ENCODE measurements at regions not wholly inside any gene's neighbourhood (a gene's known extent, or its start where the extent isn't known, plus 50 kb on each side); places are given as distances from the start of the nearest gene placed in this dataset.
A peak's percentile ranks its signal among the peaks of the same experiment; 100 is the strongest.

GRCh38 chr10:8566737-8567136 lies 512.2 kb downstream of the GATA3 start:
- Mint-ChIP-seq H3K9me3 (ENCODE audit: low read depth) (no peaks in the 10 kb centered on the region), H3K27ac (no peak overlapping the region), H3K36me3 (ENCODE audit: low read depth) (no peaks in the 10 kb centered on the region), H3K4me1 (peaks cover 6% of the 10 kb centered on the region), H3K4me3 (no peak overlapping the region), H3K27me3 (peaks cover 10% of the 10 kb centered on the region)
- CTCF ChIA-PET = interaction anchor here (0.6 to 1.0 kb wide), 2 partner anchors 10 to 180 kb away, joined by 3 to 5 read pairs; no protein-coding TSS in a partner anchor
- intact Hi-C loops (cut with DNase I, micrococcal nuclease) = no loop called here
- POLR2A ChIA-PET = no interaction called here
- DNase-seq (no peak), ATAC-seq (no peak)

- peak; percentile 36 for ATAC-seq
- CTCF ChIA-PET = interaction anchor here (1.0 kb wide), 1 partner anchor 1043 kb away, joined by 4 read pairs; no protein-coding TSS in a partner anchor
- intact Hi-C loops (cut with DNase I, micrococcal nuclease) = no loop called here
- POLR2A ChIA-PET = no interaction called here
- Mint-ChIP-seq H3K4me3 (no peak overlapping the region), H3K9me3 (ENCODE audit: low read depth) (no peaks in the 10 kb centered on the region), H3K27ac (no peak overlapping the region), H3K36me3 (ENCODE audit: low read depth) (no peaks in the 10 kb centered on the region), H3K4me1 (peaks cover 6% of the 10 kb centered on the region), H3K27me3 (peaks cover 10% of the 10 kb centered on the region)
- DNase-seq = no peak
These were observed 513.9 kb downstream of the GATA3 start for GRCh38 chr10:8568401-8568800.

- intact Hi-C loops (cut with DNase I, micrococcal nuclease) = loop anchor here (5.0 to 10.0 kb wide), 10 partner anchors 241 to 519 kb away; no protein-coding TSS in a partner anchor
- Mint-ChIP-seq H3K27ac (no peak overlapping the region), H3K9me3 (ENCODE audit: low read depth) (peaks cover 8% of the 10 kb centered on the region), H3K27me3 (peaks cover 31% of the 10 kb centered on the region), H3K36me3 (ENCODE audit: low read depth) (no peaks in the 10 kb centered on the region), H3K4me1 (peaks cover 33% of the 10 kb centered on the region), H3K4me3 (no peak overlapping the region)
- DNase-seq (no peak), ATAC-seq (peak; percentile 61)
- POLR2A ChIA-PET = no interaction called here
- CTCF ChIA-PET = no interaction called here
These were observed 521.1 kb downstream of the GATA3 start for GRCh38 chr10:8575620-8576019.

- Mint-ChIP-seq H3K4me1 (peaks cover 33% of the 10 kb centered on the region), H3K27ac (peak overlapping the region; percentile 53), H3K4me3 (no peak overlapping the region), H3K36me3 (ENCODE audit: low read depth) (no peaks in the 10 kb centered on the region), H3K27me3 (peaks cover 31% of the 10 kb centered on the region), H3K9me3 (ENCODE audit: low read depth) (peaks cover 8% of the 10 kb centered on the region)
- ATAC-seq (no peak), DNase-seq (no peak)
- ChIA-PET CTCF (interaction anchor here (1.0 kb wide), 1 partner anchor 9 kb away, joined by 5 read pairs; no protein-coding TSS in a partner anchor), POLR2A (no interaction called here)
- intact Hi-C loops (cut with DNase I, micrococcal nuclease) = loop anchor here (5.0 to 10.0 kb wide), 10 partner anchors 241 to 519 kb away; no protein-coding TSS in a partner anchor
These were observed 521.8 kb downstream of the GATA3 start for GRCh38 chr10:8576281-8576680.

GRCh38 chr10:8576911-8577310 lies 522.4 kb downstream of the GATA3 start:
- ATAC-seq (no peak), DNase-seq (no peak)
- peak overlapping the region; percentile 59 for H3K27ac Mint-ChIP-seq
- no peak overlapping the region for H3K4me3 Mint-ChIP-seq
- peaks cover 30% of the 10 kb centered on the region for H3K27me3 Mint-ChIP-seq
- no peaks in the 10 kb centered on the region for H3K36me3 Mint-ChIP-seq (ENCODE audit: low read depth)
- peaks cover 35% of the 10 kb centered on the region for H3K4me1 Mint-ChIP-seq
- H3K9me3 Mint-ChIP-seq (ENCODE audit: low read depth) = peaks cover 8% of the 10 kb centered on the region
- ChIA-PET CTCF (interaction anchor here (0.6 to 1.0 kb wide), 2 partner anchors 10 to 14 kb away, joined by 3 to 5 read pairs; no protein-coding TSS in a partner anchor), POLR2A (no interaction called here)
- intact Hi-C loops (cut with DNase I, micrococcal nuclease) = loop anchor here (5.0 to 10.0 kb wide), 10 partner anchors 242 to 520 kb away; no protein-coding TSS in a partner anchor

GRCh38 chr10:8577686-8578085 lies 523.2 kb downstream of the GATA3 start:
- peak; percentile 71 for ATAC-seq
- H3K9me3 Mint-ChIP-seq (ENCODE audit: low read depth) = peaks cover 8% of the 10 kb centered on the region
- H3K27ac Mint-ChIP-seq = peak overlapping the region; percentile 59
- intact Hi-C loops (cut with DNase I, micrococcal nuclease) = loop anchor here (5.0 to 10.0 kb wide), 10 partner anchors 243 to 520 kb away; no protein-coding TSS in a partner anchor
- DNase-seq = peak; percentile 12
- no peak overlapping the region for H3K4me3 Mint-ChIP-seq
- ChIA-PET CTCF (interaction anchor here (0.9 kb wide), 1 partner anchor 335 kb away, joined by 3 read pairs; no protein-coding TSS in a partner anchor), POLR2A (interaction anchor here (1.0 kb wide), 1 partner anchor 252 kb away, joined by 3 read pairs; no protein-coding TSS in a partner anchor)
- H3K36me3 Mint-ChIP-seq (ENCODE audit: low read depth) = no peaks in the 10 kb centered on the region
- H3K4me1 Mint-ChIP-seq = peaks cover 36% of the 10 kb centered on the region
- peaks cover 31% of the 10 kb centered on the region for H3K27me3 Mint-ChIP-seq

GRCh38 chr10:8581521-8582225 lies 527.2 kb downstream of the GATA3 start:
- Mint-ChIP-seq H3K4me1 (peaks cover 23% of the 10 kb centered on the region), H3K27me3 (peaks cover 18% of the 10 kb centered on the region), H3K9me3 (ENCODE audit: low read depth) (no peaks in the 10 kb centered on the region), H3K4me3 (no peak overlapping the region), H3K36me3 (ENCODE audit: low read depth) (no peaks in the 10 kb centered on the region), H3K27ac (no peak overlapping the region)
- ATAC-seq (no peak), DNase-seq (no peak)
- CTCF ChIA-PET = interaction anchor here (0.6 kb wide), 1 partner anchor 1131 kb away, joined by 3 read pairs; no protein-coding TSS in a partner anchor
- intact Hi-C loops (cut with DNase I, micrococcal nuclease) = no loop called here
- POLR2A ChIA-PET = no interaction called here

- Mint-ChIP-seq H3K4me1 (peaks cover 15% of the 10 kb centered on the region), H3K9me3 (ENCODE audit: low read depth) (no peaks in the 10 kb centered on the region), H3K27ac (no peak overlapping the region), H3K36me3 (ENCODE audit: low read depth) (no peaks in the 10 kb centered on the region), H3K4me3 (no peak overlapping the region), H3K27me3 (peaks cover 26% of the 10 kb centered on the region)
- POLR2A ChIA-PET = no interaction called here
- ATAC-seq (no peak), DNase-seq (no peak)
- CTCF ChIA-PET = no interaction called here
- intact Hi-C loops (cut with DNase I, micrococcal nuclease) = no loop called here
These were observed 528.6 kb downstream of the GATA3 start for GRCh38 chr10:8583096-8583495.

- CTCF ChIA-PET = no interaction called here
- DNase-seq (no peak), ATAC-seq (no peak)
- intact Hi-C loops (cut with DNase I, micrococcal nuclease) = no loop called here
- Mint-ChIP-seq H3K36me3 (ENCODE audit: low read depth) (no peaks in the 10 kb centered on the region), H3K27me3 (peaks cover 31% of the 10 kb centered on the region), H3K4me1 (peaks cover 9% of the 10 kb centered on the region), H3K4me3 (no peak overlapping the region), H3K9me3 (ENCODE audit: low read depth) (no peaks in the 10 kb centered on the region), H3K27ac (no peak overlapping the region)
- POLR2A ChIA-PET = no interaction called here
These were observed 530.2 kb downstream of the GATA3 start for GRCh38 chr10:8584666-8585065.

GRCh38 chr10:8586504-8586903 lies 532.0 kb downstream of the GATA3 start:
- no peak overlapping the region for H3K4me3 Mint-ChIP-seq
- H3K36me3 Mint-ChIP-seq (ENCODE audit: low read depth) = no peaks in the 10 kb centered on the region
- ChIA-PET CTCF (no interaction called here), POLR2A (no interaction called here)
- peaks cover 9% of the 10 kb centered on the region for H3K4me1 Mint-ChIP-seq
- peaks cover 32% of the 10 kb centered on the region for H3K27me3 Mint-ChIP-seq
- no peaks in the 10 kb centered on the region for H3K9me3 Mint-ChIP-seq (ENCODE audit: low read depth)
- H3K27ac Mint-ChIP-seq = no peak overlapping the region
- ATAC-seq (peak; percentile 68), DNase-seq (peak; percentile 57)
- intact Hi-C loops (cut with DNase I, micrococcal nuclease) = no loop called here

- Mint-ChIP-seq H3K4me3 (no peak overlapping the region), H3K9me3 (ENCODE audit: low read depth) (no peaks in the 10 kb centered on the region), H3K27me3 (peaks cover 32% of the 10 kb centered on the region), H3K4me1 (peaks cover 6% of the 10 kb centered on the region), H3K36me3 (ENCODE audit: low read depth) (no peaks in the 10 kb centered on the region), H3K27ac (no peak overlapping the region)
- intact Hi-C loops (cut with DNase I, micrococcal nuclease) = no loop called here
- POLR2A ChIA-PET = no interaction called here
- DNase-seq (no peak), ATAC-seq (no peak)
- CTCF ChIA-PET = no interaction called here
These were observed 533.6 kb downstream of the GATA3 start for GRCh38 chr10:8588135-8588534.

GRCh38 chr10:8590518-8590917 lies 536.0 kb downstream of the GATA3 start:
- ATAC-seq (no peak), DNase-seq (no peak)
- Mint-ChIP-seq H3K27ac (no peak overlapping the region), H3K9me3 (ENCODE audit: low read depth) (no peaks in the 10 kb centered on the region), H3K4me1 (peaks cover 6% of the 10 kb centered on the region), H3K36me3 (ENCODE audit: low read depth) (no peaks in the 10 kb centered on the region), H3K27me3 (peaks cover 24% of the 10 kb centered on the region), H3K4me3 (no peak overlapping the region)
- ChIA-PET POLR2A (no interaction called here), CTCF (interaction anchor here (0.7 to 0.8 kb wide), 2 partner anchors 13 to 14 kb away, joined by 3 to 4 read pairs; no protein-coding TSS in a partner anchor)
- intact Hi-C loops (cut with DNase I, micrococcal nuclease) = no loop called here
